ENCODE measurements at regions not wholly inside any gene's neighbourhood (a gene's known extent, or its start where the extent isn't known, plus 50 kb on each side); places are given as distances from the start of the nearest gene placed in this dataset.
A peak's percentile ranks its signal among the peaks of the same experiment; 100 is the strongest.

DNA sequence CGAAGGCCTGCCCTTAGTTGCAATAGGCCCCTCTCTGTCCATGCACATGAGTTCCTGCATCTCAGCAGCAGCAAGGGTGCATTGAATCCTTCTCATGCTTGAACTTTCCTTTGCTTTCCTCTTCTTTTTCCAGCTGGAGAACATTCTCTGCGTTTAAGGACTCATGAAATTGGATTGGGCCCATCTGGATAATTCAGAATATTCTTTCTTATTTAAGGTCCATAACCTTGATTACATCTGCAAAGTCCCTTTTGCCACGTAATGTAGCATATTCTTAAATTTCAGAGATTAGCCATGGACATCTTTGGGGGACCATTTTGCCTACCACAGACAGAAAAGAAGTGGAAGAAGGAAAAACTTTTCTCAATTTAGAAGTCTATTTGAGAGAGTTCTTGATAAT is 159.7 kb upstream of the C21orf91 start:
- no peak for DNase-seq

DNA sequence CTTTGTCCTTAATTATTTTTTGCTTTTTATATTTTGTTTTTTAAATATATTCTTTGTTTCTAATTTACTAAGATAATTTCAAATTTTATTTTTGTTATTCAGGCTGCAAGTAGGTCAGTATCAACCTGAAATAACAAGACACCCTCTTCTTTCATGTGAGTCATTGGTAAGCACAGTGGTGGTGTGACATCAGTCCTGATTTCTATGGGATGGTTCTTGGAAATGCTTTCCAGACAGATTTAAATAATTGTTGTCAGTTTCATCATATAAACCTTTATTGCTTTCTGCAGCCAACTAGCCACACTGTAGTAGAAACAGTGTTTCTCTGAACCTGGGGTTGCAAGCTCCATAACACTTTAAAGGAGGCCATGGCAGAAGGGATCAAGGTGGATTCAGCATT is 157.5 kb upstream of the C21orf91 start:
- no peak for DNase-seq

DNA sequence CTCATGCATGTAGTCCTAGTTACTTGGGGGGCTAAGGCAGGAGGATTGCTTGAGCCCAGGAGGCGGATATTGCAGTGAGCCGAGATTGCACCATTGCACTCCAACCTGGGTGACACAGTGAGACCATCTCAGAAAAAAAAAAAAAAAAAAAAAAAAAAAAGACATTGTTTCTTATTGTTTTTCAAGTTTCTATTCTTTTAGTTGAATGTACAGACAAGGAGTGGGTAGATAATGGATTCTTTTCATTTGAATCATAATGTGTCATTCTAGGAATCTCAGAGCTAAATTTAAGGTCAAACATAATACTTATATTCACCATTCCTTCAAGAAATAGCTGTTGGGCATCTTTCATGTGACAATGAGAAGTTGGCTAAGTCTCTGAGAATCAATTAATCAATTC is 157.0 kb upstream of the C21orf91 start:
- DNase-seq, result no peak

DNA sequence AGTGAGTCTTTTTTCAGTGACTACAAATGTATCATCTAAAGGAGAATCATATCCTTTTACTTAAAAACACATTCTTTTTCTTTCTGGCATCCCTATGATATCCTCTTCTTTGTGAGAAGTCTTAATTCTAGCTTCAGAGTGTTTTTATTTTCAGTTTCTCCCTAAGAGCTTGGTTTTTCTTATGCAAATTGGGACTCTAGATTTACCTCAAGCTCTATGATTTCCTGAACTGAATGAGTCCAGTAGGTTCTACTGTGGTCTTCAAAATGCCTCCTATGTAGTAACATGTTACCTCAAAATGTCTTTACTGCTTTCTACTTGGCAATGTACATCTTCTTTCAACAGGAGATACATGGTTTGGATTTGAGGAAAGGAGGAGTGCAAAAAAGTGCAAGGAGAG is 148.2 kb upstream of the C21orf91 start:
- DNase-seq, result no peak

DNA sequence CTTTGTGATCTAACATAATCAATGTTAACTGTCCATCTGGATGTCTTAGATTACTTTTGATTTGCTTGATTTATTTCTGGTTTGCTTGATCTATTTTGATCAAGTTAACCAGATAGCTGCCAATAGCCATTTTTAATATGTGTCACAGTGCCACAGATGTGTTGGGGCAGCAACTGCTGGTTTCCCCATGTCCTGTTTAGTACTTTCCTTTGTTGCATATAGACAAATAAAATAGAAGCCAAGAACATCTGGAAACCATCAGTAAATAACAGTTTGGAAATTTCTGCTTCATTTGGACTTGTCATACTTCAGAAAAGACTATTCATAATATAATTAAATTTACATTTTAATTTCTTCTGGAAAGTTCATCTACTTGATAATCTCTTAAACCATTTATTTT is 145.6 kb upstream of the C21orf91 start:
- DNase-seq, result no peak

DNA sequence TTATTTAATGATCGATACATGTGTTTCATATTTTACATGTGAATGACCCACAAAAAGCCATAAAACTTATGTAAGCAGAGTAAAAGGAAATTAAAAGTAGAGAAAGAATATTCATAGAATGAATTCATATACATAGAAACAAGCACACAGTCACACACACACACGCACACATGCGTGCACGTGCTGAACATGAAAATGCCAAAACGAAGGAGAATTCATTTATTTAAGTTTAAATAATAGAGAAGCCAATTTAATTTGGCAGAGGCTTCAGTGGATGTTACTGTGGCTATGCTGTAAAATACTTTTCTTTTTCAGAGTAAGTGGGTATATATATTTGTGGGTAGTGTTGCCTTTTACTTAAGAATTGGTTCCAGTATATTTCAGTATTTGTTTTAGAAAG is 145.0 kb upstream of the C21orf91 start:
- no peak for DNase-seq

DNA sequence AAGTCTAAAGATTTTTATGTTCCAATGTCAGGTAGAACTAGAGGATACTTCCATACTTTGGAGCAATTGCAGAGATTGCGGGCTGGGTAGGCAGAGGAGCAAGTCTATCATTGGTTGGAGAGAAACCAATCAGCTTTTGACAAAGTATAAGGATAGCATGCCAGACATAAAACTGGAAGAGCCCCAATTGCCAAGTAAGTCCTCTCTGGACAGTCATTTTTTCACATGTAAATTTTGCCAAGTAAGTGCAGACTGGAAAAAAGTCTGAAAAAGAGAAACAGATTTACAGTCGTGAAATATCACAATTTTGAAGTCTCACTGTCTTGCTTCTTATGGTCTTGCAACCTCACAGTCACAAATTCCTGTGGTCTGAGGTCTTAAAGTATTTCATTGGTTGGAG is 131.4 kb upstream of the C21orf91 start:
- no peak for DNase-seq

DNA sequence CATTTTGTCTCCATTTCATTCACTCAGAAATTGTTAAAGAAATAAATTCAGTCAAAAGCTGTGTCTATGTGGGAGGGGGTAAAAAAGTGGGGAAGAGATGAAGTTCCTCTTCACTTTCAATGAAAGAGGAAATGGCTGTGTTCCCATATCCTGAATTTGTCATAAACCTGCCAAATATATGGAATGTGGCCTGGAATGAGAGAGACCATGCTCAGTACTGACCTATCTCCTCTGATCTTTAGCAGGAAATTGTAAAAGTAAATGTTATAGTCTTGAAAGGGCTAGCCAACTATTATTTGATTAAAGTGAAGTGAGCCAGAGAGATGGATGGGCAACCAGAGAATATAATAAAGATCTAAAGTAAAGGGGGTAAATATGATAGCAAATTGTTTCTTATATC is 130.3 kb upstream of the C21orf91 start:
- no peak for DNase-seq

DNA sequence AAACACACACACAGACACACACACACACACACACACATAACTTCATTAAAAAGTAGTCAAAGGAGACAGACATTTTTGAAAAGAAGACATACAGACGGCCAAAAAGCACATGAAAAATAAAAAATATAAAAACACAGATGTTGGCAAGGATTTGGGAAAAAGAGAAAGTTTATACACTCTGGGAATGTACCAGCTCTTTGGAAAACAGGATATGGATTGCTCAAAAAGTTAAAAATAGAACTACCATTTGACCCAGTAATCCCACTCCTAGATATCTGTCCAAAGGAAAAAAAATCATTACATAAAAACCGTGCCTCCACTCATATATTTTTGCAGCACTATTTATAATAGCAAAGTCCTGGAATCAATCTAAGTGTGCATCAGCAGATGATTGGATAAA is 128.4 kb upstream of the C21orf91 start:
- DNase-seq, result no peak

DNA sequence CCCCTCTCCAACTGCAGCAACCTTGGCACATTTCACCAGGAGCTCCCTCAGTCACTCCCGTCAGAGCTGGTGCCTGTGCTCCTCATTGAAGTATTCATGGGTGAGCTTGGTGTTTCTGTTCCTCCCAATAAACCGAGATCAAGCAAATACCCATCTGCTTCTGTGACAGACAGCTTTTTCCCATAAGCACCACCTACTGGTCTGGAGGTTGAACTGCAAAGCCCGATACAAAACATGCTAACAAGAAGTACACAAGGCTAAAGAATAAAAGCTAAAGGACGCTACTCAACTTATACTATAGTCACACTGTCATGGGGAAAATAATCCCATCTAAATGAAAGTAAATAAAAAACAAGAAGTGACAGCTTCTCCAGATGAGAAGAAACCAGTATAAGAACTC is 111.9 kb upstream of the C21orf91 start:
- DNase-seq, result no peak

DNA sequence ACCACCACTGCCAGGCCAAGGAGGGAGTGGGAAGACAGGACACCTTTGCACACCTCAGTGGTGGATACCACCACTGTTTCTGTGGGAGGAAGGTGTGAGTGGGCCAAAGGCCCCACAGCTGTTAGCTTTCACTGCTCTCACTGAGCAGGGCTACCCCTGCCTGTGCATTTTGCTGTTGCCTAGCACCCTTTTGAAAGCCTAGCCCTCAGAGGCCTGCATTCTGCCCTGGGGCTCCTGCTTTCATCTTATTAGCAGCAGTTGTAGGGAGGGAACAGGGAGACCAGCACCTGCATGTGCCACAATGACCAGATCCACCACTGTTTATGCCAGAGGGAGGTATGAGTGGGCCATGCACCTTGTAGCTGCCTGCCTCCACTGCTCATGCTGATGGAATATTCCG is 110.9 kb upstream of the C21orf91 start:
- DNase-seq, result no peak

DNA sequence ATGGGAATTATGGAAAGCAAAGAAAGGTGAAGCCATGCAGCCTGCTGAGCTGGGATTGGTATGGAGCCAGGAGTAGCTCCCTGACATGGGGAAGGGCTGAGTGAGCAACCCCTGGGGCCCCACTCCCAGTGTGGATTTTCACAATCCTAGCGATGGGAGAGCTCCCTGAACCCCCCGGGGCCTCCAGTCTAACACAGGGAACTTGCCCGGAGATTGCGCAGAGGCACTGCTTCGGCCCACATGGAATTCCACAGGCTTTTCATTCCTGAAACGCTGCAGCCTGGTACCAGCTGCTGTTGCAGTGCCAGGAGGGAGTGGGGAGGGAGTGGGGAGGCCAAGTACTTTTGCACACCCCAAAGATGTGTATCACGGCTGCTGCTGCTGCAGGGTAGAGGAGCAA is 110.4 kb upstream of the C21orf91 start:
- DNase-seq, result no peak

DNA sequence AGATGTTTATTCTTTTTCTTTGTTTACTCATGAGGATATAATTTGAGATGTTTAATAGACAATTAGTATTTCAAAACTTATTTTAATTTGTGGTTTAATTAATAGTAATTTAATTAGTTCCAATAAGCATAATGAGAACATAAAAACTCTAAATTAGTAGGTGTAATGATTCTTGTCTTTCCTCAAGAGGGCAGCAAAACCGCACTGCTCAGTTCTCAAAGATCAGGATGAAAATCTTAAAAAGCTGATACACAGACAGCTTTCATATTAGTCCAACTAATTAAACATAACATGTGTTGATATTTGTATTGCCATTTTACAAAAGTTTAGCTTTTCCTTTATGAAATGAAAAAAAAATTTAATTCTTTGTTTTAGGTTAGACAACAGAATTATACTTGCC is 106.7 kb upstream of the C21orf91 start:
- DNase-seq, result peak; percentile 59

DNA sequence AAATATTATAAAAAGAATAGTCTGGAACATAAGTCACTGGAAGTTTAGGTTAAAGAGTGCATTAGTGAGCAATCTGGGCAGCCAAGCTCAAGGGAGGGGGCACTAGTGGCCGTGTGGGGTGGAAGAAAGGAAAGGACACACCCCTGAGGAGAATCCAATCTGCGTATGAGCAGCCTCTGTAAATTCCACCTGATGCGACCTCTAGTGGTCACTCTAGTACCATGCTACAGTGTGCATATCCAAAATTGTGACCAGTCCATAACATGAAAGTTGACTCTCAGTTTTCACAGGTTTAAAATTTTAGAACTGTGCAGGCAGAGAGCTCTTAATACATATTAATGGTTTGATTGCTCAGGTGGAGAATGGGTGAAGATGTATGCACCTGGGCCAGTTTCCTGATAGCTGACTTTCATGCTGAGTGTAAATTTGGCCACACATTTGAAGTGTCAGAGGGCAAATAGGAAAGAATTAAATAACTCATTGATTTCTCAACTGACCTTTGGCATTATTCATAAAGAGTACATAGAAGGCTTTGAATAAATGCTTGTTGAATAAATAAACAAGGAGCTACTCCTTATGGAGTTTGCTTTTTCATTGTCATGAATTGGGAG is 105.9 kb upstream of the C21orf91 start:
- peak; percentile 59 for DNase-seq

DNA sequence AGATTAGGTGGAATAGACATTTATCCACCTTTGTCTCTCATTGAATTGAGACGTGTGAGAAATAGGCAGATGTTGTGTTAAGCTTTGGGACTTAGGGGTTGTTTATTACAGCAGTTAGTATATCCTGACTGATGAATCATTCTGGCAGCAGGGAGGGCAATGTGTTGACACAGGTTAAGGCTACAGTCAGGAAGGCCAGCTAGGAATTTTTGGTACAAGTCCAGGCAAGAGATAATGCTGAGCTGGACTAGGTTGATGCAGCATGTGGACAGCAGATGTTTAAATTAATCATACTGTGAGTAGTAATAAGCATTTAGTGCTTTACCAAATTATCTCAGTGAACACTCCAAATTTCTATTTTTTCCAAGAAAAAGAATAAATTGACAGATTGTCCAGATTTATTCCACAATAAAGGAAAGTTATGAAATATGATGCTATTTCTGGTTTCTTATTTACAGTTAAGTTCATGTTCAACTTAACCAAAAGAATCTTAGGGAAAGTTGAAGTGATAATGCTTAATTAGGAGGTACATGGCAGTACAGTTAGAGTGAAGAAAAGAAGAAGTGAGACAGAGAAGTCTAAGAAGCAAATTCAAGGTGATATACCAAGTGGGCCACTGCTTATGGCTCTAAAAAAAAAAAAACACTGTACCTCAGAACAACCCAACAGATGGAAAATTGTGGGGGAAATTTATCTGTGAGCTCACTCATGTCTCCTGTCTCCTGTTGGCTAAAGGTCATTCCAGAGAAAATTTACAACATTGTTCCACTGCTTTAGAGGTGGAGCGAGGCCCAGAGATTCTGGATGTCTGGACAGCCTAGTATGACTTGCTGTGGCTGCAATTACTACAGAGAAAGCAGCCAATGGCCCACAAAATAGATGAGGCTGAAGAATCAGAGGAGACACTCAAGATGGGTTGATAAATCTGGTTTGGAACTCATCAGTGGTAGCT is 102.7 kb upstream of the C21orf91 start:
- peak; percentile 86 for DNase-seq

DNA sequence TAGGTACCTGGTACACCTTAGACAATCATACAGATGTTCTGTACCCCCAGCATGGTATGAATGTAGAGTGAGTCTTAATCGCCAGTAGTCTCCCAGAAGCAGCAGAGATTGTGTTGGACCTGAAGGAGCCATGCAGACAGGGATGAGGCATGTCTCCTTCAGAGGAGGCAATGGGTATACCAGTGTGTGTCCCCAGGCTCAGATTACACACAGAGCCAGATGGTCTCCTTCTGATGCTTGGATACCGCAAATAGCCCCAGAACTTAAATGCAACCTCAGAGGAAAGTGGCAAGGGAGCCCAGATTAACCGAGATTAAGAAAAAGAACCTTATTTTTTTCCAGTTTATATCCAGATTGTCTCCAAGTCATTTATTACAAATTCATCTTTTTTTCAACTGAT is 96.8 kb upstream of the C21orf91 start:
- peak; percentile 31 for DNase-seq

DNA sequence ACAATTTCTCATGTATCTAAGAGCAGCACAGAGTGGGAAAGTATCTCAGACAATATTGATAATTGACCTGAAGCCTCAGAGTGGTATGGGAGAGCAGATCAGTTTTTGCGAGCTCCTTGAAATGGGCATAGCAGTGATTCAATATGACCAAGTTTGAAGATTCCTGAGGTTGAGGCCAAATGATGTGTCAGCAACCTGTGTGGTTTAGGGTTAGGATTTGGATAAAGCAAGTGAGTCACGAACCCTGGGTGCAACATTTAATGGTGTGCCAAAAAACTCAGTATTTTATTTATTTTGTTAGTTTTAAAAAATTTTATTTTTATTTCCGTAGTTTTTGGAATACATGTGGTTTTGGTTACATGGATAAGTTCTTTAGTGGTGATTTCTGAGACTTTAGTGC is 92.5 kb upstream of the C21orf91 start:
- DNase-seq, result no peak

DNA sequence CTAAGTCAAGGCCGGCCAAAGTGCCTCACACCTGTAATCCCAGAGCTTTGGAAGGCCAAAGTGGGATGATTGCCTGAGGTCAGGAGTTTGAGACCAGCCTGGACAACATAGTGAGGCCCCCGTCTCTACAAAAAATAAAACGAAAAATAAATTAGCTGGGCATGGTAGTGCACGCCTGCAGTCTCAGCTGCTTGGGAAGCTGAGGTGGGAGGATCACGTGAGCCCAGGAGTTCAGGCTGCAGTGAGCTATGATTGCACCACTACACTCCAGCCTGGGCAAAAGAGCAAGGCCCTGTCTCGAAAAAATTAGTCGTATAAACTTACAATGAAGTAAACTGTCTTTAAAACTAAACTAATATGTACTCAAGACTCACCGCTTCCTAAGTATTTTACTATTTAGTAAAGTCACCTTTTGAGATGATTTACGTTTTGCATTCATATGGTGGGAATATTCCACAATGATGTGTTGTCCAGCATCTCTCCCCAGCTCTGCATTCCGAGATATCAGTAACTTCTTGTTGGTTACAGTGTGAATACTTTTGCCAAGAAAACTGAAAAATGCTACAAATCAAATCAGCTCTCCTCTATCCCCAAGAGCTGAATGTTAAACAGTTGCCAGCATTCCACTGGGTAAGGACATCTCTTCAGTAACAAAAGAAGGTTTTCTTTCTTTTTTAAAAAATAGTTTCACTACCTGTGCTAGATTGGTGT is 84.9 kb upstream of the C21orf91 start:
- DNase-seq, result no peak

DNA sequence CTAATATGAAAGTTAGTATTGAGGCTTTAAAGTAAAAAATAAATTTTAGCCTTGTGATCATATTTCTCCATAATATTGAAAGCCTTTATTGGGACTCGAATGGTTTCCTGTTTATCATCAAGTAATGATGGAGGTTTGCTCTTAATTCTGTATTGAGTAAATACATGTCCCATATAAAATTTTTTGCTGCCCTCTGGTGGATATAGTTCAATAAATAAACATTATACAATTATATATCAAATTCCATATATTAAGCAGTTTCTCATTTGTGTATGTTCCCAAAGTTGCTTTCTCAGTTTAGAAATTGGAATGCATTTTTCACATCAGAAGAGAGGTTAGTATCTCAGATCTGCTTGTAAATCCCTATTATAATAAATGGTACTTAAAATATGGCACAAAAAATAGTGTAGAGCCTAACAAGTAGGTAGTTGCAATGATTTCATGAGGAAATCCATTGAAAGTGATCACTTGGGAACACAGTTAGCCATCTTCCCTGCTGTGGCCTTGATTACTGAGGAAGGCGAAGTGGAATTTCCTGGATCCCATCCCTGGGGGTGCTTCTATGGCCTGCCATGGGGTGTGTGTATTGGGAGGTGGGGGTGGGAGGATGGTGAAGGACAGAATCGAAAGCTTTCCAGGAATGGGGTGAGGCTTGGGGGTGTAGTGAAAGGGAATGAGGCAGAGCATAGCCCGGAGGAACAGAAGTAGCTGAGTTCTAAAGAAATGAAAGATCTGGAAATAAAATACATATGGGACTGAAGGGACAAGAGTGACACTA is 84.1 kb upstream of the C21orf91 start:
- peak; percentile 54 for DNase-seq

DNA sequence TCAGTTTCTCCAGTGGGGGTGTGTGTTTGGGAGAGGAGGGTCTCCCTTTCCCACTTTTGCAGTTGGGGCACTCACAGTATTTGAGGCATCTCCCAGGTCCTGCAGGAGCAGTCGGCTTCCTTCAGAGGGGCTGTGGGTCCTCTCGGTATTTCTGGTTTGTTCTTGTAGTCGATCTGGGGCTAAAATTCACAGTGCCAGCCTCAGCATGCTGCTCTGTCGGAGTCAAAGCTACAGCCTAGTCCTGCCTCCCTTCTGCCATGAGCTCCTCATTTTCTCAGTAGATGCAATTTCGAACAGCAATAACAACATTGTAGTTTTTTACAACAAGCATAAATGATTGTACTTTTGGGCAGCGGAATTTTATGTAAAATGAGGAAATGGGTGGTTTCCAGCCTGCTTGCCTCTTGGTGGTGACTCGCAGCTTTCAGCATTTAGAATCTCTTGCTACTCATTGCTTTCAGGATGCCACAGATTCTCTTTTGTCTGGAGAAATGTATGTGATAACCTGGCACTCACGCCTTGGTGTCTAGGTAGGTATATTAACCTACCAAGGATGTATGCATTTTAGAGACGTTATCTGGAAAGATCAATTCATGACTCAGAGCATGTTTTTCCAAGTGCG is 82.4 kb upstream of the C21orf91 start:
- DNase-seq, result no peak

DNA sequence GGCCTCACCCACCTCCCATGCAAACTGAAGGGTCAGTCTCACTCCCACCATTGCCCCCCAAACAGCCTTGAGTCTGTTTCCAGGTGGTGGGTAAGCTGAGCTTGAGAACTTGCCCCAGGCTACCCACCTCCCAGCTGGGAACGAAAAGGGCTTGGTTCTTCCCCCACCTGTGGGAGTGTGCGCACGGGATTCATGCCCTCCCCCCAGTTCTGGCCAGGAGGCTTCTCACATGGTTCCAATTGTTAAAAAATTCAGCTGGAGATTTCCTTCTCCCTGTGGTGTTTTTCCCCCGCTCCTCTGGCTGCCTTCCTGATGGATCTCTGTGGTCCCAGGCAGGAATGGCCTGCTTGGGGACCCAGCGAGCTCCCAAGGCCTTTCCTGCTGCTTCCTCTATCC is 81.8 kb upstream of the C21orf91 start:
- no peak for DNase-seq

DNA sequence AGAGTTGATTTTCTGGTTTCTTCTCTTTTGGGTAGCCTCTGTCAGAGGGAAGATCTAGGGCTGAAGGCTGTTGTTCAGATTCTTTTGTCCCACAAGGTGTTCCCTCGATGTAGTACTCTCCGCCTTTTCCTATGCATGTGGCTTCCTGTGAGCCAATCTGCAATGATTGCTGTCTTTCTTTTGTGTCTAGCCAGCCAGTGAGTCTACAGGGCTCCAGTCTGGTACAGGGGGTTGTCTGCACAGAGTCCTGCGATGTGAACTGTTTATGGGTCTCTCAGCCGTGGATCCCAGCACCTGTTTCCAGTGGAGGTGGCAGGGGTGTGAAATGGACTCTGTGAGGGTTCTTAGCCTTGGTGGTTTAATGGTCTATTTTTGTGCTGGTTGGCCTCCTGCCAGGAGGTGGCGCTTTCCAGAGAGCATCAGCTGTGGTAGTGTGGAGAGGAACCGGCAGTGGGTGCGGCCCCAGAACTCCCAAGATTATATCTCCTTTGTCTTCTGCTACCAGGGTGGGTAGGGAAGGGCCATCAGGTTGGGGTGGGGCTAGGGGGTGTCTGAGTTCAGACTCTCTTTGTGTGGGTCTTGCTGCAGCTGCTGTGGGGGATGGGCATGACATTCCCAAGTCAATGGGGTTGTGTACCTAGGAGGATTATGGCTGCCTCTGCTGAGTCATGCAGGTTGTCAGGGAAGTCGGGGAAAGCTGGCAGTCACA is 81.3 kb upstream of the C21orf91 start:
- DNase-seq, result no peak

All from NCI-H446 treated with DMSO at 0.1 percent for 48 hours (cell line).